Midbrain (tissue), 1 donor: ENCODE measurements at regions not wholly inside any gene's neighbourhood (a gene's known extent, or its start where the extent isn't known, plus 50 kb on each side); places are given as distances from the start of the nearest gene placed in this dataset.

ENCODE experiments used
- DNase-seq: peaks from one replicate; lab custom pipeline; 2025; lab: John Stamatoyannopoulos, UW

DNA sequence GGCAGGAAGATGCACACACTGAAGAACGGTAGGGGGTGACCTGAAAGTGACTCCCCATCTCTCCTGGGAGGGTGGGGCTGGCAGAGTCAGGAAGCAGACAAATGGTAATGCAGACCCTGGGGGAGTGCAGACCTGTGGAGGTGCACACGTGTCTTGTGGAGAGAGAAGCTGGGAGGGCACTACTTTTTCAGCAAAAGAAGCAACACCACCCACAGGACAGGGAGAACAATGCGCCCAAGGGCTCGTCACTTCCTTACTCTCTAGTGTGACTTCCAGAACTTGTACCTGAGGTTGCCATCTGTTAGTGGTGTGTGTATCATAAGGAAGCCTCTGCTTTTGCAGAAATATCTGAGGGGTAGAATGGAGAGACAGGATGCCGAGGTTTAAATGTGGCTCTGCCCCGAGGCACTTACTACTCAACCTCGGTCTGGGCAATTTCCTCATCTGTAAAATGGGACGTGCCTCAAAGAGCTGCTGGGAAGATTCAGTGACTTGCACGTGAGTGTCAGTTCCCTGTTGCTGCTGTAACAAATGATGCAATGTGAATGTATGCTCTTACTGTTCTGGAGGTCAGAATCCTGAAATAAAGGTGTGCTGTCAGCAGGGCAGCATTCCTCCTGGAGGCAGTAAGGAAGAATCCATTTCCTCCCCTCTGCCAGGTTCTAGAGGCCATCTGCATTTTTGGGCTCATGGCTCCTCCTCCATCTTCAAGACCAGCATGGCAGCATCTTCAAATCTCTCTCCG is 323.4 kb downstream of the SHANK2 start:
- DNase-seq = no peak

DNA sequence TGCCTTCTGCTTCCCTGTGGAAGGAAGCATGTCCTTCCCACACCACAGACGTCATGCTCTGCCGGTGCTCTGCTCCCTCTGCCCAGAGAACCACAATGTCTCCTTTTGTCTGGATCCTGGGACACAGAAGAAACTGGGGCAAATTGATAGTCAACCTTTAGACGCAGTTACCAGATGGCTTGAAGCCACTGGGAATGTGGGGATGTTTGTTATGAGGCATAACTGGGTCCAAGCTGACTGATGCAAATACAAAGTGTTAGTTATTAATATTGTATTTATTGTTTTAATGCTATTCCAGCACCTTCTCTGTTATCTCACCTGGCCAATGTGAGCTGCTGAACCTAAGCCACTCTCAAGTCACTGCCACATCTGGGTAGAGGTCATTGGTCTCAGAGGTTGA is 322.2 kb downstream of the SHANK2 start:
- no peak for DNase-seq

DNA sequence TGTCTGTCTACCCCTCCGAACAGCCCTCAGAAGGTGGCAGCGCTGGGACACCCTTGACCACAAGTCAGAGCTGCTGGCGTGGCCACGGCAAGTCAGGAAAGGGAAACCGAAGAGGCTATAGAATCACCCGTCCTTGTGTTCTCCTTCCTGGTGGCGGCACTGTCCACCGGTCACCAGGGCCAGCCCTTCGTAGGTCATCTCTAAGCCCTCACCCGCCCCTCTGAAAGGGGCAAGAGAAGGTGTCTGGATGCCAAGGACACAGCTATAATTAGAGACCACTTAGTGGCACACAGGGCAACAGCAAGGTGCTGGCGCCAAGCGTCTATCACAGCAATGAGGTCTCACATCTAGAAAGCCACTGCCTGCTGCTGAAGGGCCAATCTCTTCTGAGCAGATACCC is 320.9 kb downstream of the SHANK2 start:
- DNase-seq = no peak

DNA sequence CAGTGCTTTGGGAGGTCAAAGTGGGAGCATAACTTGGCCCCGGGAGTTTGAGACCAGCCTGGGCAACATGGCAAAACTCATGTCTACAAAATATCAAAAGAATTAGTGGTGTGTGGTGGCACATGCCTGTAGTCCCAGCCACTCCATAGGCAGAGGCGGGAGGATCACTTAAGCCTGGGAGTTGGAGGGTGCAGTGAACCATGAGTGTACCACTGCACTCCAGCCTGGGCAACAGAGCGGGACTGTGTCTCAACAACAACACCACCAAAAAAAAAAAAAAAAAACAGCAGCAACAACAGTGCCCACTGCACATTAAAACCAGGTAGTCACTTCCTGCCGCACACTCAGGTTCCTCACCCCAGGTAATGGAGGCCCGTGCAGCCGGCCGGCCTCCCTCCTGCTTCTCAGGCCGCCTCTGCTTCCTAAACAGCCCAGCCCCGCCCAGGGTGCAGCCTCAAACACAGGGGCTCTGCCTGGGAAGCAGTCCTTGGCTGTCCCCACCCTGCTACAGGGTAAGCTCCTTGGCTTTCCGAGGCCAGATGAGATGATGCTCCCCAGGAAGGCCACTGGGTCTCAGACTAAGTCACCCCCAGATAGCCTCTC is 318.3 kb downstream of the SHANK2 start:
- DNase-seq = no peak

DNA sequence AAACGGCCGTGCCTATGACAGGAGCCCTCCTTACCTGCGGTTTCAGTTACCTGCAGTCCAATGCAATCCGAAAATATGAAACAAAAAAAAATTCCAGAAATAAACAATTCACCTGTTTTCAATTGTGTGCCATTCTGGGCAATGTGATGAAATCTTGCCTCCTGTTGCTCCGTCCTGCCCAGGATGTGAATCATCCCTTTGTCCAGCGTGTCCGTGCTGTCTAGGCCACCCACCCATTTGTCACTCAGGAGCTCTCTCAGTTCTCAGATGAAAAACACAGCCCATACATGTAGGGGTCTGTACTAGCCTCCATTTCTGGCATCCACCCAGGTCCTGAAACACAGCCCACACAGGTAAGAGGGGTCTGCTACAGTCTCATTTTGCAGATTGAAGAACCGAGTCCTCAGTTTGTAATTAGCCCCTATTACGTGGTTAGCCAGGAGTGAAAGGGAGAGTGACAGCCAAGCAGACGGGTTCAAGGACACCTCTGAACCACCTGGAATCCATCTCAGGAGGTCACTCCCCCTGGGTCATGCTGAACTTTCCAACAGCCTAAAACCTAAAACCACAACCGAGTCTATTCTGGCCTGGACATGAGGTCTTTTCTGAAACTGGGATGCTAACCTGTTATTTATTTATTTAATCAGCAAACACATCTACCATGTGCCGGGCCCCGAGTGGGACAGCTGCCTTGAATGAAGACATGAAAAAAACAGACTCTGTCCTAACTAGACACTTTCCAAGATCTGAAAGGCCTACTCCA is 317.2 kb downstream of the SHANK2 start:
- no peak for DNase-seq

DNA sequence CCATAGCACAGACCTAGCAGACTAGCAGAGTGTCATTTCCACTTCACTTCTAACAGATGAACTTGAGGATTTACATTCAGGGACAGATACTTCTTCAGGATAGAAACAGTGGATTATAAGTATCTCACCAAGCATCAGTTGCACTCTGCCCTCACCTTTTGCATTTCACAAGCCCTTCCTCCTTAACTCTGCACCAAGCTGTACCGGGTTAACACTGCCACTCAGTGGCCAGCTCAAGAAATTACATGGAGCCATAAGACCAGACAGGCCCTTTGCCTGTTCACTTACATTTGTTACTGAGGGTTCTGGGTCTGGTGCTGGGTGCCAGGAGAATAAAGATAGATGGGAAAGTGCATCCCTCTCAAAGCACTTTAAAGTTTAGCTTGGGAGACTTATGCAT is 309.8 kb downstream of the SHANK2 start:
- DNase-seq = no peak

DNA sequence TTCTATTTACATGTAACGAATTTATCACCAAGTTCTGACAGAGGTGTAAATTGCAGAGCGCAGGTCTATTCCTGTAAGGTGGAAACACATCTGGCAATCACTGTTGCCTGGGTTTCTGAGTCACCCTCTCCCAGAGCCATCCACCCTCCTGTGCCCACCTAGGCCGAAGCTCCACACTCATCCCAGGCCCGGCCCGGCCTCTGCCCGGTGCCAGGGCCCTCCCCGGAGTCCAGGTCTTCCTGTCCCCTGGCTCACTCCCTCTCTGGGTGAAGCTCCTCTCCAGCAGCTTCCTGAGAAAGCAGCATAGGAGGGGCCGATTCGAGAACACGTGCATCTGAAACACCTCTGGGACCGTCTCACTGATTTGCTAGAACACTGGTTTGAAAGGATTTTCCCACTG is 308.2 kb downstream of the SHANK2 start:
- no peak for DNase-seq

DNA sequence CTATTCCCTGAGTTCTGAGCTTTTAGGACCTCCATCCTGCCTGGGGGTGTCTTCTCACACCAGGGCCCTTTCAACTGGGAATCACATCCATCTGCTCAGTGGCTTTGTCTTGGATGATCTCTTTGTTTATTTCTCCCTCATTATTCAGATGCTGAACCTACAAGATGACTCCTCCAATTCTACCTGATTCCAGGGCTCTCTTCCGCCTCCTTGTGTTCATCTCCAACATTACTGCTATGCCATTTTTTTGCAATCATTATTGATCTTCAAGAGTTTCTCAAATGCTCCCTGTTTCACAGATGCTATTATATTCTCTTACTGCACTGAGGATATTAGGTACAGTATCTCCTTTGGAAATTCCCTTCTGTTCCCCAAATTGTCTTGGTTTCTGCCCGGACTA is 307.7 kb downstream of the SHANK2 start:
- DNase-seq = no peak

DNA sequence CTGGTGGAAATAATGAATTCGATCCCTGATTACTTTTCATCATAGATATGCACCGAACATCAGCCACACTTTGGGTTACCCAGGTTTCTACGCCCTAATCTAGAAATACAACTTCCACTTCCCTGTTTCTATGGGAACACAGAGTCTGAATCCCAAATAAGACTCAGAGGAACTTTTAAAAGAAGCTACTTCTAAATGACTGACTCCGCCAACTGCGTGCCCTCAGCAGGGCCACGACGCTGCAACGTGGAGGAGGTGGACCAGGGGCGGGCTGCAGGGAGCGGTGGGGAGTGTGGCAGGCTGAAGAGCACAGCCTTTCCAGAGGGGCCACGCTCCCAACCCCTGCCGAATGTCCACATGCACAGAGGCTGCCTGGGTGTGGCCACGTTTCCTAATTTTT is 304.0 kb downstream of the SHANK2 start:
- DNase-seq = no peak

DNA sequence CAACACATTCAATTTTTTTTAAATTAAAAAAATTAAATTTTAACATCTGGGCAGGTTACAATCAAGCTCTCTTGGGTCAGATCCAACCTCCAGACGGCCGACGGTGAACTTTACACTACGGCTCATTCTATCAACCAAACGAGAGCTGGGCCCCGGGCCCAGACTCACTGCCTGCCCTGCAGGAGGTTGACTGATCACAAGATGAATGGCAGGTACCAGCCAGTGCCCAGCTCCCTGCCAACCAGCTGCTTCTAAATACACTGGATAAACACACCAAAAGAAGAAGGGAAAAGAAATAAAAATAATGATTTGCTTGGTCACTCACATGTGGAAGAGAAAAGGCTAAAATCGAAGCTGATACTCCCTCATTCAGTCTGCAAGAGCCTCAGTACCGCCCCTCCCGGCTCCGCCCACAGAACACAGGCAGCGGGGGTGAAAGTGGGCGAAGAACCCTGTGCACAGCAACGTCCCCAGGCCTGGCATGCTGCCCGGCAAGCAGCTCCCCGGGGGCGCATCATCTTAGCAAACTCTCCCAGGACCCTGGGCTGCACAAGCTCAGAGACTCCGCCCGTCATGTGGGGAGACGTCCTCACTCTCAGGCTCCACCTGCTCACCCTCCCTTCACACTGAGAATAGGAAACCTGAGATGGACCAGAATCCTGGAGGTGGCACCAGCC is 303.4 kb downstream of the SHANK2 start:
- DNase-seq = no peak

DNA sequence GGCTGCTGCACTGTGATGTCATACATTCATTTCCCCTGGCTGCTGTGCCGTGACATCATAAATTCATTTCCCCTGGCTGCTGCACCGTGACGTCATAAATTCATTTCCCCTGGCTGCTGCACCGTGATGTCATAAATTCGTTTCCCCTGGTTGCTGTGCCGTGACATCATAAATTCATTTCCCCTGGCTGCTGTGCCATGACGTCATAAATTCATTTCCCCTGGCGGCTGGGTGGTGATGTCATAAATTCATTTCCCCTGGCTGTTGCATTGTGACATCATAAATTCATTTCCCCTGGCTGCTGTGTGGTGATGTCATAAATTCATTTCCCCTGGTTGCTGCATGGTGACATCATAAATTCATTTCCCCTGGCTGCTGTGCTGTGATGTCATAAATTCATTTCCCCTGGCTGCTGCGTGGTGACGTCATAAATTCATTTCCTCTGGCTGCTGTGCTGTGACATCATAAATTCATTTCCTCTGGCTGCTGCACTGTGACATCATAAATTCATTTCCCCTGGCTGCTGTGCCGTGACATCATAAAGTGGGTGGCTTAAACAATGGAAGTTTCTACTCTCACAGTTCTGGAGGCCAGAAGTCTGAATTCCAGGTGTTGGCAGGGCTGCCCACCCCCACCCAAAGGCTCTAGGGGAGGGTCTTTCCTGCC is 301.1 kb downstream of the SHANK2 start:
- no peak for DNase-seq

DNA sequence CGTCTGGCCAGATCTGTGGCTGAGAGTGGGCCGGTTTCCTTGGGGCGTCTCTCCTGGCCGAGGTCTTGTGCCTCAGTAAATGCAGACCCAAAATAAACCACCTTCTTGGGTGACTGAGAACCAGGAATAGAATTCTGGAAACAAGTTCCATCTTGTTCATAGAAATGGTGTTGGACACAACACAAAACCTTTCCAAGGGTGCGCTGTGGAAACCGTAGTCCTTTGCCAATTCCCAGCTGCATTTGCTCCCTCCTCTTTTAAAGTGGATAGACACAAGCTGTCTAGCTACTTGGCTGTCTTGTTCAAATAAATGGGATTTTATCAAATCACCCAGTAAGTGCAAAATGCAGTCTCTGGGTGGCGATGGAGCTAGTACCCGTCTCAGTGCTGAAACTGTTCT is 300.2 kb downstream of the SHANK2 start:
- peak; percentile 8 for DNase-seq

DNA sequence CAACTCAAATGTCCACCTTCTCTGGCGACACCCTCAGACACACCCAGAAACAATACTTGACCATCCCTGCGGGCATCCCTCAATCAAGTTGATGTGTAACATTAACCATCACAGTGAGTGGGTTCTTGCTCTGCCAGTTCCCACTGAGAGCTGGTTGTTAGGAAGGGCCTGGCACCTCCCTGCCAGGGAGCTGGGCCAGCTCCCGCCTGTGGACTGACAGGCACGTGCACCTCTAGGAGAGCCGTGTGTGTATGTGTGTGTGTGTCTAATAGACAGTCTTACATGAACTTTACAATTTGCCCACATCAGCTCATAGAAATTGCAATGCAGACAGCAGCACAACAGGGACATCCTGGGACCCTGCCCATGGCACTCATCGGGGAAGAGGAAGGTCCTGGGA is 298.7 kb downstream of the SHANK2 start:
- DNase-seq = no peak

DNA sequence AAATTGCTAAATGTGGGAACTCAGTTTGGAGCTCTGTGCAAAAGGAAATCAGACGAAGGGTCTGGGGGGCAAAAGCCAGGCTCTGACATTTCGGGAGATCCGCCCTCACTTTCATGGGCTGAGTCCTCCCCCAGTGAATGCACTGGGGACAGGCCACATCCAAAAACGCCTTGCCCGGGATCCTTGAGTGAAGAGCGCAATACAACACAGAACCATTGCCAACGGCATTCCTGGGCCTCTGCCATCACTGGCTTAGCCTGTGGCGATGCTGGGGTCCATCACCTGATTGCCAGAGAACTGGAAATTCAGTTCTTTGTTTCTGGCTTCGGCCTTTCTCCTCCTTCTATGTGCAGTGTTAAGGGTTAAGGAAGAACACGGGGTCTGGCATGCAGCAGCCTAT is 297.9 kb downstream of the SHANK2 start:
- DNase-seq = no peak
